ENCODE measurements at regions not wholly inside any gene's neighbourhood (a gene's known extent, or its start where the extent isn't known, plus 50 kb on each side); places are given as distances from the start of the nearest gene placed in this dataset.

DNA sequence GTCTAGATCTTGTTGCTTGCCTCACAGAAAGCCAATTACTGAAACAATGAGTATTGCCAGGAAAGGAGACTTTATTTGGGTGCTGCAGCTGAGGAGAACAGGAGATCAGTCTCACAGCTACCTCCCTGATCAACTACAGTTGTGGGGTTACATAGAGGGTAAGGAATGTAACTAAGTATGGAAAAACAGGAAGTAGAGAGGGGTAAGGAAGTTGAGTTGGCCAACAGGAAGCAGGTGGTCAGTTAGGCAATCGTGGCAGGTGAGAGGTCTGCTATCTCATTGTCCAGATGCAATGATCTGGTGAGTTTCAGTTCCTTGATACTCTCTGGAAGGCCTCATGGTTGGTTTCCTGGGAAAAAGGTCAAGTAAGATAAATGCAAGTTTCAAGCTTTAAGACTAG is 333.1 kb upstream of the GOT2 start:
- Mint-ChIP-seq H3K27me3 (ENCODE audit: unreplicated experiment) (no peaks in the 10 kb centered on the region), H3K36me3 (ENCODE audit: unreplicated experiment) (no peaks in the 10 kb centered on the region), H3K4me1 (ENCODE audit: low read depth, unreplicated experiment) (no peaks in the 10 kb centered on the region), H3K4me3 (ENCODE audit: unreplicated experiment) (no peak overlapping the region), H3K9me3 (ENCODE audit: unreplicated experiment) (no peaks in the 10 kb centered on the region), H3K27ac (ENCODE audit: unreplicated experiment) (no peak overlapping the region)
- DNase-seq, result no peak
- TF ChIP-seq CTCF (IDR thresholded peaks at IDR 0.05; ENCODE audit: partially characterized antibody, unreplicated experiment), result no peak

DNA sequence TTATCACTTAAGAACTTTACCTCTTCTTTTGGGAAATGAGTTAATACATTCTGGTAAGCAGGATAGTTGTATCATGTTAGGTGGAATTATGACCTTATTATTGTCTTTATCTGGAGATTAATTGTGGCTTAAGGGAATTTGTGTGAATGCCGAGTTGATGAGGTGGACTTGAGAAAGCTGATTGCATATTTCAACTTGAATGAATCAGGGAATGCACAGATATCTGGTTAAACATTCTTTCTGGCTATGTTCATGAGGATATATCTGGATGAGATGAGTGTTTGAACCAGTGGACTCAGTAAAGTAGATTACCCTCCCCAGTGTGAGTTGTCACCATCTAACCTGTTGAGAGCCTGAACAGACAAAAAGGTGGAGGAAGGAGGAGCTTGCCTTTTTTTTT is 326.1 kb upstream of the GOT2 start:
- no peaks in the 10 kb centered on the region for H3K27me3 Mint-ChIP-seq (ENCODE audit: unreplicated experiment)
- TF ChIP-seq CTCF (IDR thresholded peaks at IDR 0.05; ENCODE audit: partially characterized antibody, unreplicated experiment), result no peak
- H3K4me3 Mint-ChIP-seq (ENCODE audit: unreplicated experiment), result no peak overlapping the region
- H3K9me3 Mint-ChIP-seq (ENCODE audit: unreplicated experiment), result no peaks in the 10 kb centered on the region
- no peak overlapping the region for H3K27ac Mint-ChIP-seq (ENCODE audit: unreplicated experiment)
- DNase-seq, result no peak
- no peaks in the 10 kb centered on the region for H3K4me1 Mint-ChIP-seq (ENCODE audit: low read depth, unreplicated experiment)
- no peaks in the 10 kb centered on the region for H3K36me3 Mint-ChIP-seq (ENCODE audit: unreplicated experiment)

DNA sequence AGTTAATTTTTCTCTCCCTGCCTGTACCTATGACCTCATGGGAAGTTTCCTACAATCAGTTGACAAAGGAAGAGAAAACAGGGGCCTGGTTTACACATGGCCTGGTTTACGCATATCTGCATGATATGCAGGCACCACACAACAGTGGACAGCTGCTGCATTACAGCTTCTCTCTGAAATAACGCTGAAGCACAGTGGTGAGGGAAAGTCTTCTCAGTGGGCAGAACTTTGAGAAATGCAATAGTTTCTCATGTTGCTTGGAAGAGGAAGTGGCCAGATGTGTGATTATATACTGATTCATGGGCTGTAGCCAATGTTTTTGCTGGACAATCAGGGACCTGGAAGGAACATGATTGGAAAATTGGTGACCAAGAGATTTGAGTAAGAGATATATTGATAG is 324.1 kb upstream of the GOT2 start:
- no peak overlapping the region for H3K27ac Mint-ChIP-seq (ENCODE audit: unreplicated experiment)
- DNase-seq, result no peak
- TF ChIP-seq CTCF (IDR thresholded peaks at IDR 0.05; ENCODE audit: partially characterized antibody, unreplicated experiment), result no peak
- no peaks in the 10 kb centered on the region for H3K36me3 Mint-ChIP-seq (ENCODE audit: unreplicated experiment)
- no peak overlapping the region for H3K4me3 Mint-ChIP-seq (ENCODE audit: unreplicated experiment)
- no peaks in the 10 kb centered on the region for H3K9me3 Mint-ChIP-seq (ENCODE audit: unreplicated experiment)
- no peaks in the 10 kb centered on the region for H3K4me1 Mint-ChIP-seq (ENCODE audit: low read depth, unreplicated experiment)
- no peaks in the 10 kb centered on the region for H3K27me3 Mint-ChIP-seq (ENCODE audit: unreplicated experiment)

DNA sequence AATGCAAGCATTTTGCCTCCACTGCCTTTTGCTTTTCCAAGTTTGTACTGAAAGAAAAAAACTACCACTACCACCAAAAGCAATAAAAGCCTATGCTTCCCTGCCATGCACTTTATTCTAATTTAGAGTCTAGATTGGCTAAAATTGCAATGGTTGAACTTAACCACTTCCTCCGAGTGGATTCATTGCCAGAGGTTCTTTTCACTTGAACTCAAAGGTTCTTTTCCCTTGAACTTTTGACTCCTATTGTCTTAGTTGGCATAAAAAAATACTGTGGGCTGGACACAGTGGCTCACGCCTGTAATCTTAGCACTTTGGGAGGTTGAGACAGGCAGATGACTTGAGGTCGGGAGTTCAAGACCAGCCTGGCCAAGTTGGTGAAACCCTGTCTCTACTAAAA is 319.8 kb upstream of the GOT2 start:
- no peaks in the 10 kb centered on the region for H3K36me3 Mint-ChIP-seq (ENCODE audit: unreplicated experiment)
- H3K4me1 Mint-ChIP-seq (ENCODE audit: low read depth, unreplicated experiment), result no peaks in the 10 kb centered on the region
- no peak overlapping the region for H3K4me3 Mint-ChIP-seq (ENCODE audit: unreplicated experiment)
- no peak for DNase-seq
- no peak for TF ChIP-seq CTCF (IDR thresholded peaks at IDR 0.05; ENCODE audit: partially characterized antibody, unreplicated experiment)
- H3K27me3 Mint-ChIP-seq (ENCODE audit: unreplicated experiment), result no peaks in the 10 kb centered on the region
- H3K27ac Mint-ChIP-seq (ENCODE audit: unreplicated experiment), result no peak overlapping the region
- no peaks in the 10 kb centered on the region for H3K9me3 Mint-ChIP-seq (ENCODE audit: unreplicated experiment)

DNA sequence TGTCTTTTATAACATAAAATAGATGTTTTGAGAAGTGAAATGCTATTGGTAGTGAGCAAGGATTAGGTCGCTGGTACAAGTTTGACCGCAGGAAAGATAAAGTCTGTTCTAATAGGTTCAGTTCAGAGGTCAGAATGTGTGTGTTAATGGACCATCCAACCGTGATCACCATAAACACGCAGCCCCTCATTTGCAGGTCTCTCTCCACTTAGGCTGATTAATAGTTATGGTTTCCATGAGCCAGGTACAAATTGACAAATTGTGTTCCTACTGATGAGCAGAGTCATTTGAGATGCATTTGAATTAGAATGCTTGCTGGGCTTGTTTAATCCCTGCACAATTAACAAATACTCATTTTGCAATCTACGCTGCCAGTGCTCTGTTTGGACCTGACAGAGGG is 318.1 kb upstream of the GOT2 start:
- no peaks in the 10 kb centered on the region for H3K36me3 Mint-ChIP-seq (ENCODE audit: unreplicated experiment)
- no peak overlapping the region for H3K4me3 Mint-ChIP-seq (ENCODE audit: unreplicated experiment)
- no peaks in the 10 kb centered on the region for H3K4me1 Mint-ChIP-seq (ENCODE audit: low read depth, unreplicated experiment)
- H3K27ac Mint-ChIP-seq (ENCODE audit: unreplicated experiment), result no peak overlapping the region
- TF ChIP-seq CTCF (IDR thresholded peaks at IDR 0.05; ENCODE audit: partially characterized antibody, unreplicated experiment), result no peak
- no peaks in the 10 kb centered on the region for H3K9me3 Mint-ChIP-seq (ENCODE audit: unreplicated experiment)
- DNase-seq, result no peak
- H3K27me3 Mint-ChIP-seq (ENCODE audit: unreplicated experiment), result no peaks in the 10 kb centered on the region

Data from glutamatergic neuron (in vitro differentiated cells).